ENCODE measurements at regions not wholly inside any gene's neighbourhood (a gene's known extent, or its start where the extent isn't known, plus 50 kb on each side); places are given as distances from the start of the nearest gene placed in this dataset.

- H3K4me3 ChIP-seq (ENCODE audit: low read depth, low read length), result no peak overlapping the region
- TF ChIP-seq CTCF (IDR thresholded peaks at IDR 0.05; ENCODE audit: insufficient read depth, low read depth, low read length), result no peak
- no peak for DNase-seq (ENCODE audit: low read depth)
Measured at GRCh38 chr6:109236115-109237076, 141.1 kb downstream of the CEP57L1 start.

GRCh38 chr6:109235481-109236038 is 140.3 kb downstream of the CEP57L1 start:
- TF ChIP-seq CTCF (IDR thresholded peaks at IDR 0.05; ENCODE audit: insufficient read depth, low read depth, low read length), result no peak
- H3K4me3 ChIP-seq (ENCODE audit: low read depth, low read length), result no peak overlapping the region
- no peak for DNase-seq (ENCODE audit: low read depth)

- no peak overlapping the region for H3K4me3 ChIP-seq (ENCODE audit: low read depth, low read length)
- no peak for DNase-seq (ENCODE audit: low read depth)
- TF ChIP-seq CTCF (IDR thresholded peaks at IDR 0.05; ENCODE audit: insufficient read depth, low read depth, low read length), result no peak
Measured at GRCh38 chr6:109230453-109230852, 135.1 kb downstream of the CEP57L1 start.

- DNase-seq (ENCODE audit: low read depth), result no peak
- TF ChIP-seq CTCF (IDR thresholded peaks at IDR 0.05; ENCODE audit: insufficient read depth, low read depth, low read length), result no peak
- H3K4me3 ChIP-seq (ENCODE audit: low read depth, low read length), result no peak overlapping the region
Measured at GRCh38 chr6:109229536-109229935, 134.2 kb downstream of the CEP57L1 start.

GRCh38 chr6:109227646-109228045 is 132.3 kb downstream of the CEP57L1 start:
- TF ChIP-seq CTCF (IDR thresholded peaks at IDR 0.05; ENCODE audit: insufficient read depth, low read depth, low read length), result no peak
- no peak overlapping the region for H3K4me3 ChIP-seq (ENCODE audit: low read depth, low read length)
- DNase-seq (ENCODE audit: low read depth), result no peak

GRCh38 chr6:109226353-109226752 is 131.0 kb downstream of the CEP57L1 start:
- no peak for DNase-seq (ENCODE audit: low read depth)
- no peak for TF ChIP-seq CTCF (IDR thresholded peaks at IDR 0.05; ENCODE audit: insufficient read depth, low read depth, low read length)
- no peak overlapping the region for H3K4me3 ChIP-seq (ENCODE audit: low read depth, low read length)
